ENCODE measurements at regions not wholly inside any gene's neighbourhood (a gene's known extent, or its start where the extent isn't known, plus 50 kb on each side); places are given as distances from the start of the nearest gene placed in this dataset.
A peak's percentile ranks its signal among the peaks of the same experiment; 100 is the strongest.

GRCh38 chr2:138930571-138930970, 150.4 kb upstream of the NXPH2 start:
- Histone ChIP-seq H3K4me3 (ENCODE audit: low read length) (no peak overlapping the region), H3K9ac (ENCODE audit: low read length) (no peak overlapping the region), H3K9me3 (ENCODE audit: control insufficient read depth, low read length) (no peaks in the 10 kb centered on the region), H3K4me1 (ENCODE audit: control insufficient read depth, insufficient read depth, low read length) (no peaks in the 10 kb centered on the region), H3K36me3 (ENCODE audit: control insufficient read depth, insufficient read depth, low read length, severe bottlenecking) (no peaks in the 10 kb centered on the region), H3K27me3 (replicated peaks; ENCODE audit: control insufficient read depth, insufficient read depth, low read length) (peaks cover 33% of the 10 kb centered on the region)
- no peak for DNase-seq (ENCODE audit: low read depth)

- Histone ChIP-seq H3K36me3 (ENCODE audit: control insufficient read depth, insufficient read depth, low read length, severe bottlenecking) (no peaks in the 10 kb centered on the region), H3K9ac (ENCODE audit: low read length) (no peak overlapping the region), H3K27me3 (replicated peaks; ENCODE audit: control insufficient read depth, insufficient read depth, low read length) (peaks cover 28% of the 10 kb centered on the region), H3K4me3 (ENCODE audit: low read length) (no peak overlapping the region), H3K9me3 (ENCODE audit: control insufficient read depth, low read length) (no peaks in the 10 kb centered on the region), H3K4me1 (ENCODE audit: control insufficient read depth, insufficient read depth, low read length) (no peaks in the 10 kb centered on the region)
- no peak for DNase-seq (ENCODE audit: low read depth)
Observed at GRCh38 chr2:138928374-138929021, 148.3 kb upstream of the NXPH2 start.

- Histone ChIP-seq H3K9ac (ENCODE audit: low read length) (no peak overlapping the region), H3K9me3 (ENCODE audit: control insufficient read depth, low read length) (no peaks in the 10 kb centered on the region), H3K27me3 (replicated peaks; ENCODE audit: control insufficient read depth, insufficient read depth, low read length) (peaks cover 9% of the 10 kb centered on the region), H3K4me3 (ENCODE audit: low read length) (no peak overlapping the region), H3K4me1 (ENCODE audit: control insufficient read depth, insufficient read depth, low read length) (no peaks in the 10 kb centered on the region), H3K36me3 (ENCODE audit: control insufficient read depth, insufficient read depth, low read length, severe bottlenecking) (no peaks in the 10 kb centered on the region)
- peak; percentile 78 for DNase-seq (ENCODE audit: low read depth)
Observed at GRCh38 chr2:138922973-138923563, 142.9 kb upstream of the NXPH2 start.

- Histone ChIP-seq H3K4me3 (ENCODE audit: low read length) (no peak overlapping the region), H3K36me3 (ENCODE audit: control insufficient read depth, insufficient read depth, low read length, severe bottlenecking) (no peaks in the 10 kb centered on the region), H3K9me3 (ENCODE audit: control insufficient read depth, low read length) (no peaks in the 10 kb centered on the region), H3K9ac (ENCODE audit: low read length) (no peak overlapping the region), H3K4me1 (ENCODE audit: control insufficient read depth, insufficient read depth, low read length) (no peaks in the 10 kb centered on the region), H3K27me3 (replicated peaks; ENCODE audit: control insufficient read depth, insufficient read depth, low read length) (peaks cover 3% of the 10 kb centered on the region)
- no peak for DNase-seq (ENCODE audit: low read depth)
Observed at GRCh38 chr2:138919120-138919747, 139.0 kb upstream of the NXPH2 start.

GRCh38 chr2:138910427-138910826, 130.2 kb upstream of the NXPH2 start:
- no peaks in the 10 kb centered on the region for H3K4me1 ChIP-seq (ENCODE audit: control insufficient read depth, insufficient read depth, low read length)
- no peaks in the 10 kb centered on the region for H3K36me3 ChIP-seq (ENCODE audit: control insufficient read depth, insufficient read depth, low read length, severe bottlenecking)
- H3K9me3 ChIP-seq (ENCODE audit: control insufficient read depth, low read length): no peaks in the 10 kb centered on the region
- no peak overlapping the region for H3K9ac ChIP-seq (ENCODE audit: low read length)
- no peak overlapping the region for H3K4me3 ChIP-seq (ENCODE audit: low read length)
- no peaks in the 10 kb centered on the region for H3K27me3 ChIP-seq (replicated peaks; ENCODE audit: control insufficient read depth, insufficient read depth, low read length)
- DNase-seq (ENCODE audit: low read depth): no peak

GRCh38 chr2:138906549-138906948, 126.4 kb upstream of the NXPH2 start:
- no peaks in the 10 kb centered on the region for H3K27me3 ChIP-seq (replicated peaks; ENCODE audit: control insufficient read depth, insufficient read depth, low read length)
- H3K9me3 ChIP-seq (ENCODE audit: control insufficient read depth, low read length): no peaks in the 10 kb centered on the region
- H3K4me3 ChIP-seq (ENCODE audit: low read length): no peak overlapping the region
- no peak for DNase-seq (ENCODE audit: low read depth)
- no peak overlapping the region for H3K9ac ChIP-seq (ENCODE audit: low read length)
- H3K36me3 ChIP-seq (ENCODE audit: control insufficient read depth, insufficient read depth, low read length, severe bottlenecking): no peaks in the 10 kb centered on the region
- no peaks in the 10 kb centered on the region for H3K4me1 ChIP-seq (ENCODE audit: control insufficient read depth, insufficient read depth, low read length)

GRCh38 chr2:138902239-138902871, 122.2 kb upstream of the NXPH2 start:
- no peak for DNase-seq (ENCODE audit: low read depth)
- Histone ChIP-seq H3K4me3 (ENCODE audit: low read length) (no peak overlapping the region), H3K9me3 (ENCODE audit: control insufficient read depth, low read length) (no peaks in the 10 kb centered on the region), H3K27me3 (replicated peaks; ENCODE audit: control insufficient read depth, insufficient read depth, low read length) (no peaks in the 10 kb centered on the region), H3K9ac (ENCODE audit: low read length) (no peak overlapping the region), H3K4me1 (ENCODE audit: control insufficient read depth, insufficient read depth, low read length) (no peaks in the 10 kb centered on the region), H3K36me3 (ENCODE audit: control insufficient read depth, insufficient read depth, low read length, severe bottlenecking) (no peaks in the 10 kb centered on the region)

GRCh38 chr2:138901530-138901929, 121.3 kb upstream of the NXPH2 start:
- Histone ChIP-seq H3K4me3 (ENCODE audit: low read length) (no peak overlapping the region), H3K36me3 (ENCODE audit: control insufficient read depth, insufficient read depth, low read length, severe bottlenecking) (no peaks in the 10 kb centered on the region), H3K9me3 (ENCODE audit: control insufficient read depth, low read length) (no peaks in the 10 kb centered on the region), H3K9ac (ENCODE audit: low read length) (no peak overlapping the region), H3K27me3 (replicated peaks; ENCODE audit: control insufficient read depth, insufficient read depth, low read length) (no peaks in the 10 kb centered on the region), H3K4me1 (ENCODE audit: control insufficient read depth, insufficient read depth, low read length) (no peaks in the 10 kb centered on the region)
- no peak for DNase-seq (ENCODE audit: low read depth)

GRCh38 chr2:138898855-138899254, 118.7 kb upstream of the NXPH2 start:
- H3K36me3 ChIP-seq (ENCODE audit: control insufficient read depth, insufficient read depth, low read length, severe bottlenecking): no peaks in the 10 kb centered on the region

GRCh38 chr2:138897274-138897673, 117.1 kb upstream of the NXPH2 start:
- DNase-seq (ENCODE audit: low read depth): no peak

More at GRCh38 chr2:138898855-138899254, 118.7 kb upstream of the NXPH2 start:
- Histone ChIP-seq H3K4me1 (ENCODE audit: control insufficient read depth, insufficient read depth, low read length) (no peaks in the 10 kb centered on the region), H3K27me3 (replicated peaks; ENCODE audit: control insufficient read depth, insufficient read depth, low read length) (no peaks in the 10 kb centered on the region), H3K4me3 (ENCODE audit: low read length) (no peak overlapping the region), H3K9ac (ENCODE audit: low read length) (no peak overlapping the region), H3K9me3 (ENCODE audit: control insufficient read depth, low read length) (peaks cover 4% of the 10 kb centered on the region)
- DNase-seq (ENCODE audit: low read depth): no peak

GRCh38 chr2:138893746-138894145, 113.6 kb upstream of the NXPH2 start:
- no peak for DNase-seq (ENCODE audit: low read depth)
- Histone ChIP-seq H3K9ac (ENCODE audit: low read length) (no peak overlapping the region), H3K9me3 (ENCODE audit: control insufficient read depth, low read length) (peaks cover 4% of the 10 kb centered on the region), H3K27me3 (replicated peaks; ENCODE audit: control insufficient read depth, insufficient read depth, low read length) (no peaks in the 10 kb centered on the region), H3K4me1 (ENCODE audit: control insufficient read depth, insufficient read depth, low read length) (no peaks in the 10 kb centered on the region), H3K36me3 (ENCODE audit: control insufficient read depth, insufficient read depth, low read length, severe bottlenecking) (no peaks in the 10 kb centered on the region), H3K4me3 (ENCODE audit: low read length) (no peak overlapping the region)

More at GRCh38 chr2:138897274-138897673, 117.1 kb upstream of the NXPH2 start:
- no peaks in the 10 kb centered on the region for H3K27me3 ChIP-seq (replicated peaks; ENCODE audit: control insufficient read depth, insufficient read depth, low read length)
- H3K9me3 ChIP-seq (ENCODE audit: control insufficient read depth, low read length): peaks cover 4% of the 10 kb centered on the region
- no peaks in the 10 kb centered on the region for H3K4me1 ChIP-seq (ENCODE audit: control insufficient read depth, insufficient read depth, low read length)
- no peak overlapping the region for H3K4me3 ChIP-seq (ENCODE audit: low read length)
- no peak overlapping the region for H3K9ac ChIP-seq (ENCODE audit: low read length)
- no peaks in the 10 kb centered on the region for H3K36me3 ChIP-seq (ENCODE audit: control insufficient read depth, insufficient read depth, low read length, severe bottlenecking)
